MM.1S (cell line): ENCODE measurements at regions not wholly inside any gene's neighbourhood (a gene's known extent, or its start where the extent isn't known, plus 50 kb on each side); places are given as distances from the start of the nearest gene placed in this dataset.

ENCODE experiments used
- DNase-seq: peaks from one replicate; pipeline ENCODE4 v3.0.0-alpha.2; 2015
- H2AFZ ChIP-seq: fragments of 300-600 bp; sonication (generic); 2 replicates; pipeline ENCODE4 v1.6.0; 2016; ENCODE audit warnings: antibody characterized with exemption, low read length
- H3F3A ChIP-seq: fragments of 300-600 bp; sonication (generic); 2 replicates; pipeline ENCODE4 v1.6.1; 2016; ENCODE audit warnings: mild to moderate bottlenecking, antibody characterized with exemption, low read length, moderate library complexity, mixed read lengths; ENCODE audit not compliant: insufficient read depth
- H3K27ac ChIP-seq: fragments of 300-600 bp; sonication (generic); 2 replicates; pipeline ENCODE4 v1.5.1; 2016; ENCODE audit warnings: mild to moderate bottlenecking, low read length
- H3K27me3 ChIP-seq: fragments of 300-600 bp; sonication (generic); replicated peaks from 2 replicates; pipeline ENCODE4 v1.6.0; 2016; ENCODE audit warnings: low read length; ENCODE audit not compliant: insufficient read depth
- H3K36me3 ChIP-seq: fragments of 300-600 bp; sonication (generic); replicated peaks from 2 replicates; pipeline ENCODE4 v1.6.1; 2016; ENCODE audit warnings: mild to moderate bottlenecking, low read length, mixed read lengths; ENCODE audit not compliant: insufficient read depth
- H3K4me1 ChIP-seq: fragments of 300-600 bp; sonication (generic); 2 replicates; pipeline ENCODE4 v1.6.1; 2016; ENCODE audit warnings: low read length, mixed read lengths
- H3K4me2 ChIP-seq: fragments of 300-600 bp; sonication (generic); 2 replicates; pipeline ENCODE4 v1.6.0; 2016; ENCODE audit warnings: low read depth, low read length
- H3K4me3 ChIP-seq: fragments of 300-600 bp; sonication (generic); 2 replicates; pipeline ENCODE4 v1.5.1; 2016; ENCODE audit warnings: low read length, mixed read lengths
- H3K79me2 ChIP-seq: fragments of 300-600 bp; sonication (generic); 2 replicates; pipeline ENCODE4 v1.6.1; 2016; ENCODE audit warnings: mixed run types, low read length, mixed read lengths
- H3K9ac ChIP-seq: fragments of 300-600 bp; sonication (generic); 2 replicates; pipeline ENCODE4 v1.6.1; 2016; ENCODE audit warnings: low read length, mixed read lengths
- H3K9me2 ChIP-seq: fragments of 300-600 bp; sonication (generic); replicated peaks from 2 replicates; pipeline ENCODE4 v1.6.1; 2016; ENCODE audit warnings: mild to moderate bottlenecking, low read length, mixed read lengths; ENCODE audit not compliant: insufficient read depth
- H3K9me3 ChIP-seq: fragments of 300-600 bp; sonication (generic); replicated peaks from 2 replicates; pipeline ENCODE4 v1.6.1; 2016; ENCODE audit warnings: mild to moderate bottlenecking, low read length, mixed read lengths; ENCODE audit not compliant: insufficient read depth
- H4K20me1 ChIP-seq: fragments of 300-600 bp; sonication (generic); 2 replicates; pipeline ENCODE4 v1.6.1; 2016; ENCODE audit warnings: mild to moderate bottlenecking, low read length, moderate library complexity, mixed read lengths; ENCODE audit not compliant: insufficient read depth
- CTCF ChIP-seq: fragments of 300-600 bp; sonication (generic); IDR thresholded peaks from 2 replicates; pipeline ENCODE4 v1.5.1; 2016; ENCODE audit warnings: antibody characterized with exemption, low read length, mixed read lengths
- EZH2 ChIP-seq: fragments of 300-600 bp; sonication (generic); optimal IDR thresholded peaks from 2 replicates; pipeline ENCODE3; 2017; ENCODE audit warnings: low read depth, mild to moderate bottlenecking, antibody characterized with exemption, low read length, mixed read lengths
- EZH2phosphoT487 ChIP-seq: fragments of 300-600 bp; sonication (generic); IDR thresholded peaks from 2 replicates; pipeline ENCODE4 v1.6.1; 2018; ENCODE audit warnings: antibody characterized with exemption, low read length

- no peak overlapping the region for H2AFZ ChIP-seq
- no peaks in the 10 kb centered on the region for H3F3A ChIP-seq
- no peaks in the 10 kb centered on the region for H3K9me2 ChIP-seq
- H3K27ac ChIP-seq = no peak overlapping the region
- no peaks in the 10 kb centered on the region for H3K4me1 ChIP-seq
- no peak overlapping the region for H3K4me2 ChIP-seq
- no peaks in the 10 kb centered on the region for H3K79me2 ChIP-seq
- no peak overlapping the region for H3K4me3 ChIP-seq
- DNase-seq = no peak
- H3K27me3 ChIP-seq = no peaks in the 10 kb centered on the region
- H3K36me3 ChIP-seq = no peaks in the 10 kb centered on the region
- H3K9me3 ChIP-seq = no peaks in the 10 kb centered on the region
- H4K20me1 ChIP-seq = no peaks in the 10 kb centered on the region
- no peak for TF ChIP-seq EZH2phosphoT487
- no peak for TF ChIP-seq CTCF
- no peak for TF ChIP-seq EZH2
- no peak overlapping the region for H3K9ac ChIP-seq
Observed at GRCh38 chr2:184169366-184169765, 429.0 kb upstream of the ZNF804A start.

GRCh38 chr2:184174493-184175104, 423.7 kb upstream of the ZNF804A start:
- no peak for TF ChIP-seq EZH2phosphoT487
- no peak for TF ChIP-seq EZH2
- no peak for TF ChIP-seq CTCF
- Histone ChIP-seq H2AFZ (no peak overlapping the region), H3K4me3 (no peak overlapping the region)

GRCh38 chr2:184178229-184178628, 420.1 kb upstream of the ZNF804A start:
- Histone ChIP-seq H3K9me2 (no peaks in the 10 kb centered on the region), H3F3A (no peaks in the 10 kb centered on the region), H3K27me3 (no peaks in the 10 kb centered on the region), H3K9ac (no peak overlapping the region), H3K79me2 (no peaks in the 10 kb centered on the region), H3K4me3 (no peak overlapping the region), H4K20me1 (no peaks in the 10 kb centered on the region), H3K27ac (no peak overlapping the region), H3K36me3 (no peaks in the 10 kb centered on the region), H3K4me1 (no peaks in the 10 kb centered on the region), H3K9me3 (no peaks in the 10 kb centered on the region), H3K4me2 (no peak overlapping the region), H2AFZ (no peak overlapping the region)
- TF ChIP-seq EZH2 (no peak), CTCF (no peak), EZH2phosphoT487 (no peak)
- no peak for DNase-seq

More at GRCh38 chr2:184174493-184175104, 423.7 kb upstream of the ZNF804A start:
- no peak overlapping the region for H3K4me2 ChIP-seq
- no peaks in the 10 kb centered on the region for H3K36me3 ChIP-seq
- no peaks in the 10 kb centered on the region for H3K27me3 ChIP-seq
- no peaks in the 10 kb centered on the region for H3K4me1 ChIP-seq
- DNase-seq = no peak
- no peaks in the 10 kb centered on the region for H3K79me2 ChIP-seq
- no peaks in the 10 kb centered on the region for H3K9me2 ChIP-seq
- H3K9me3 ChIP-seq = no peaks in the 10 kb centered on the region
- H3K27ac ChIP-seq = no peak overlapping the region
- H3K9ac ChIP-seq = no peak overlapping the region
- H4K20me1 ChIP-seq = no peaks in the 10 kb centered on the region
- no peaks in the 10 kb centered on the region for H3F3A ChIP-seq
